GM21515 (cell line): ENCODE measurements at regions not wholly inside any gene's neighbourhood (a gene's known extent, or its start where the extent isn't known, plus 50 kb on each side); places are given as distances from the start of the nearest gene placed in this dataset.

Source experiments
- ATAC-seq: cut with Tn5 transposase; IDR thresholded peaks from one replicate; pipeline ENCODE4 v1.9.1; 2021; ENCODE audit not compliant: unreplicated experiment

DNA sequence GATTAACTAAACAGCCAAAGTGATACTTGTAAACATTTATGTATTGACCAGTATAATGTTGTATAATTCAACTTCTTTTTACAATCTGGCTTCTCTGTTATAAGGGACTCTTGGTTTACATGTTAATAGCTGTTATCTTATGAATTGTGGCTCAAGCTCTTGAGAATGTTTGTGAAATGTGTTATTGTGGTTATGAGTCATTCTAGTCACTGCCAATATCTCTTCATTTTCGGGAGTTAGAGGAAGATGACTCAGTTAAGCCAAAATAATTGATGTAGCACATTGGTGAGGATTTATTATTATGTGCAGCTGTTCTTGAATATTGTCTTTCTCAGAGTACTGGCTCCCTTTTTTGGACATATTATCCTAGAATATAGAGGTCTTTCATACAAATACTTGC lies 655.2 kb upstream of the RIOK2 start:
- peak; percentile 93 for ATAC-seq

DNA sequence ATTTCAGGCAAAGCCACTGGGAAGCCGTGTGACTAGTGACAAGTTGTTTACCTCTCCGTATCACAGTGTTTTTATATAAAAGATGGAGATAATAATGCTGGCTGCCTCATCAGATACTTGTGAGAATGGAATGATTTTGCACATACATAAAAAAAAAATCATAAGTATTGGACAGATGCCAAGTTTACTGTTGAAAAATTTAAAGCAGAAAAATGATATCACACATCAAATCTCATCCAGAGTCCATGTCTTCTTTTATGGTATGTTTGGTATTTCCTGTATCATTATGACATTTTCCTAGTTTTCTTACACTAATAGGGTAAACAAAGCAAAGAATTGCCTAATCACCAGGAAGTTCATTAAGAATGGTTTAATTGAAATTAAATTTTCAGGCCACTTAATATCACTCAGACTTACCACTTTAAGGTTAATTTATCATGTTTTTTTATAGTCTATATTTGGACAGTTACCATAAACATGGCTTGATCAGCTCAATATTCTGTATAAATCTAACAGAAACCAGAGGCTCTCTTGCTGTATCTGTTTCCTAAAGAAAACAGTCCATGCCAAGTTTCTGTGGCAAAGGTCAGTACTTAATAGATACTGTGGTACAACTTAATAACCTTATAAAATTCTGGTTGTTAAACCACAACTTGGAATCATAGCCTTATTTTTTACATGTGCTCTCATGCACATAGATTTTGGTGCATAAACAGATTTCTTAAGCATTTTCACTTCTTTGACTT lies 656.5 kb upstream of the RIOK2 start:
- ATAC-seq, result no peak

DNA sequence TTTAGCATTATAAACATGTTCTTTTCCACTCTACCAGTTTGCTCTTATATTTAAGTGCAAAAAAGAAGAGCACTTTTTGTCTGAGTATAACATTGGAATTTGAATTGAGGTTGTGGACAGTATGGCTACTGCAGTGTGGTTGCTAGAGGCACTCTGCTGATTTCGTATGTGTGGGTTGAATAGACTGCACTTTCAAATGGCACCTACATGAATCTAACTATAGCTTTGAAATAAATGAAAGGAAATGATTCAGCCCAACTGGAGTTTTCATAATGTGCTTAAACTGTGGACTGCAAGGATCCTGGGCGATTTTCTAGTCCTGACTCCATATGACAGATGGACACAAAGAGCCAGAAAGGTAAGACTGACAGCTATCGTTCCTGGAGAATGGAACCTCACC lies 657.6 kb upstream of the RIOK2 start:
- ATAC-seq, result no peak

DNA sequence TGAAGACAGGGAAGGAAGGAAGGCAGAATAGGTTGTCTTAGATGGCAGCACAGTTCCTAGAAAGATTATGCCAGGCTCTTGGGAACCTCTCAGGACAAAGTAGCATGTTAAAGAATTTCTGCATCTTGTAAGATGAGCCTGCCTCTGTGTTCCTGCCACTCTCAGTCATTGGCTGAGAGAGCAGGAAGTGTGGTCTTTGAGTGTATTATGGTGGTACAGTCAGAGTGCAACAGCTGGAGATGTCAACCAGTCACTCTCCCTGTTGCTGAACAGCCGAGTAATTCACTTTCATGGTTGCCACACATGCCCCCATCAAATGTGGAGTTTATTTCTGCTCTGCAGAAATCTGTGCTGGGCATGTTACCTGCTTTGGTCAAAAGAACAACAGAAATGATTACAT lies 659.6 kb upstream of the RIOK2 start:
- no peak for ATAC-seq

DNA sequence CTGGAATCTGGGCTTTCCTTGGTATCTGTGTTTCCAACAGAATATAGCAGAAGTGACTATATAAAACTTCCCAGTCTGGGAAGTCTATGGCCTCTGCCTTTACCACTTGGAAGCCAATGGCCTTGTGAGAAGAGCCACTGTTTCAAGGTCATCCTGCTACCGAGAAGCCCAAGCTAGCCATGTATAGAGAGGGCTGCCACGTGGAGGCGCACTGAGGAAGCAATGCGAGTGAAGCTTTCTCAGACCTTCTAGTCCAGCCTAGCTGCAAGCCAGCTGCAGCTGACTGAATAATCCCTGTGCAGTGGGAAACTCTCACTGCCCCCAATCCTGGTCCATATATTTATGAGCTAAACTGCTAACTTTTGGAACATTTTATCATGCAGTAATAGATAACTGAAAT lies 661.8 kb upstream of the RIOK2 start:
- no peak for ATAC-seq

DNA sequence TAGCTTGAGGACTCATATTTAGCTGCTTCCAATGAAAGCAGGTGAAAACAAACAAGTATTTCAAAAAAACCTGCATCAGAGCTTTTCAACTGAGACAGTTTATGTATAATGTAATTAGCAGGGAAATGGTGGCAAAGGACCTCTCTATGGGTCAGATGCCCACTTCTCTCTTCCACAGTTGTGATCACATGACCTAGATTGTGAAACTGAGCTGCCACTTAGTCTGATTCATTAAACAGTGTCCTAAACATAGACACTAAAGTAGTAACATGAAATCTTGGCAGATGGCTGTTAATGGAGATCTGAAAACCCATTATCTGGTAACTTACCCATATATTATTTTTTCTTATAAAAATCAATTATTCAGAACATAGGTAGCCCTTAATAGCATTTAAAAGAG lies 663.6 kb upstream of the RIOK2 start:
- no peak for ATAC-seq

DNA sequence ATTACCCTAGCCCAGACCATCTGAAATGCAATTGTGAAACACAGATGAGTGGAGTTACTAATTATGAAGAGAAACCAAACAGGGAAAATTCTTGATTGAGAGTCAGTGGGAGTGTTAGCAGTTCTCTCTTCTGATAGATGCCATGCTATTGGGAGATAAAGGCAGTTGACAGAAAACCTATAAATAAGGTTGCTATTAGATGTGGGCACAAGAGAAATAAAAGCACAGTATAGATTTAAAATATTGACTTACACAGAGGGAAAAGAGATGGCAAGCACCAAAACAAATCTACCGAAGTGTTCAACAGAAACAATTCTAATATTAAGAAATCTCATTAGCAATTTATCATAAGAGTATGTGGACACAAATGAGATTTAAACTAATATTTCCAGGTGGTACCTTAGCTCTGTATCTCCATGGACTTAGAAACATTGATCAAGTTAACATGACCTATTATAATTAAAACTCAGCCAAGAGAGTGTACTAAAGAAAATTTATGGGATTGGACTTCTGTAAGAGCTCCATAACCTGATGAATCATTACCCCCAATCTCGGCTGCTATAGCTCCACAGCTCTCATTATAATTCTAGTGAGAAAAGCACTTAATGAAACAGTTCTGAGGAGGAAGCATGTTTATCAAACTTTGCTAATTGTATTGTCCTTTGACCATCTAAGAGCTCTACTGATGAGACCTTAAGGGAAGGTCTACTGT lies 665.0 kb upstream of the RIOK2 start:
- ATAC-seq, result no peak

DNA sequence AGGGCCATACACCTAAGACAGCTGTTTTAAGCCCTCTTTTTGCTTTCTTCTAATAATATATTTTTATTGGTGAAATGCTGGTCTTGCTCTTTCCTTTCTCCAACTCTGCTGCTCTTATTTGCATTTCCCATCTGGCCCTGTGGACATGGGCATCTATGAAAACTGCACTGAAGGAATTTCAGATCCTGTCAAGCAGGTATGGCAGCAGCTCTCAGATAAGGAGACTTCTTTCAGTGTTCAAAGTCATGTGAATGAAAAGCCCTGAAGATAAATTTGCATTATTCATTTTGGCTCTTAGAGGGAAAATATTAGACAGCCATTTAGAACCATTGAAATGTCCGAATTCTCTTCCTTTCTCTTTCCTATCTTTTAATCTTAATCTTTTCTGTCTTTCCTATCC lies 668.0 kb upstream of the RIOK2 start:
- ATAC-seq, result no peak

DNA sequence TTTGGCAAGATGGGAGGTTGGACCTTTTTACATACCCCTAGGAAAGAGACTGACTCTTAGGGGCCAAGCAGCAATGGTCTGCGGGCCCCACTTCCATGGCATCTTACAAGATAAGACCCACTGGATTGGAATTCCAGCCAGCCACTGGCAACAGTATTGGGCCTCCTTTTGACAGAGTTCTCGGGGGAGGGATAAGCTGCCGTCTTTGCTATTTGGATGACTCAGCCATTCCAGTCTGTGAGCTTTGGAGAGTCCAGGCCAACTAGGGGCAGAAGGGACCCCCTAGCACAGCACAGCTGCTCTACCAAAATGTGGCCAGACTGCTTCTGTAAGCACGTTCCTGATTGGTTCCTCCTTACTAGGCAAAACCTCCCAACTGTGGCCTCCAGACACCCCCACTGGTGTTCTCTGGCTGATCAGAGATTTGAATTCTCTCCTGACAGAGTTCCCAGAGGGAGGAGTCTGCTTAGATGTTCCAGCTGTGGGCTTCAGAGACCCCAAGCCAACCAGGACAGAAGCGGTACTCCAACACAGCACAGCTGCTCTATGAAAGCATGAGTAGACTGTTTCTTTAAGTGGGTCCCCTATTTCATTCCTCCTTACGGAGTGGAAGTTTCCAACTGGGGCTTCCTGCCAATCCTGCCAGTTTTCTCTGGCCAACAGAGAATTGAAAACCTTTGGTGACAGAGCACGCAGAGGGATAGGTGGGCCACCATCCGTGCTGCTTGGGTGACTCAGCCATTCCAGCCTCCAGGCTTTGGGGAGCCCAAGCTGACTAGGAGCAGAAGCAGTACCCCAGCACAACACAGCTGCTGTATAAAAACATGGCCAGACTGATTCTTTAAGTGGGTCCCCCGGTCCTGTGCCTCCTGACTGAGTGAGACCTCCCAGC lies 672.1 kb upstream of the RIOK2 start:
- no peak for ATAC-seq

DNA sequence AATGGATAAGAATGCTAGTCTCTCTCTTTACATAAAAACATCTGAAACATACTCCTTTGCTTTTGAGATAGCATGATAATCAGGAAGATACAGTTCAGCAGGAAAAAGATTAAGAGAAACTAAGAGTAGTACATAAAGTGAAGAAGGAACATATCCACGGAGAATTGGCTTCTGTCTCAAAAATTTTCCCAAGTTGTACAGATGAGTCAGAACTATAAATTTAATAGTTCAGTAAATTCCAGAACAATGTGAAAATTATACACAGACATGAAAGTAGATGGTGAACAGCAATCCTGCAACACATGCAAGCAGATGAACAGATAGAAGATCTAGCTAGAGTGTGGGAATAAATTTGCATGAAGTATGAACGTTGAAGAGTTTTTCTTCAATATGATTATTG lies 691.4 kb upstream of the RIOK2 start:
- no peak for ATAC-seq

DNA sequence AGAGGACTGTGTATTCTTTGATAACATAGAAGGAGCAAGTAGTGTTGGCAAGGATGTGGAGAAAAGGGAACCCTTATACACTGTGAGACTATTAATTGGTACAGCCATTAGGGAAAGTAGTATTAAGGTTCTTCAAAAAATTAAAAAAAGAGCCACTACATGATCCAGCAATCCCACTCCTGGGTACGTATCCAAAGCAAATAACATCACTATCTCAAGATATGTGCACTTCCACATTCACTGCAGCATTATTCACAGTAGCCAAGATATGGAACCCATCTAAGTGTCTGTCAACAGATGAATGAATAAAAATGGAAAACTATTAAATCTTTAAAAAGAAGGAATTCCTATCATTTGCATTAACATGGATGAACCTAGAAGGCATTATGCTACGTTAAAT lies 693.2 kb upstream of the RIOK2 start:
- ATAC-seq, result no peak

DNA sequence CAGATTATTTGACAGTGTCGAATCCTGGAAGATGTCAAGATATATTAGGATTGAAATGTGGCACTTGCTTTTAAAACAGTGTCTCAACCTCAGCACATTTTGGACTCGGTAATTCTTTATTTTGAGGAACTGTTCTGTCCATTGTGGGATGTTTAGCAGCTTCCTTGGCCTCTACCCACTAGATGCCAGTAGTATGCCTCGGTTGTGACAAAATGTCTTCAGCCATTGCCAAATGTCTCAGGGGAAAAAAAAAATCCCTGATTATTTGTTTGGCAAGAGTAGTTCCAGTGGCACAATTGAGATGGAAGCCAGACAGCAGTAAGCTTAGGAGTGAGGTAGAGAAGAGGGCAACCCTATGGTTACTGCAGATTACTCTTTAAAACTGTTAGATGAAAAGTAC lies 694.5 kb upstream of the RIOK2 start:
- ATAC-seq, result no peak

DNA sequence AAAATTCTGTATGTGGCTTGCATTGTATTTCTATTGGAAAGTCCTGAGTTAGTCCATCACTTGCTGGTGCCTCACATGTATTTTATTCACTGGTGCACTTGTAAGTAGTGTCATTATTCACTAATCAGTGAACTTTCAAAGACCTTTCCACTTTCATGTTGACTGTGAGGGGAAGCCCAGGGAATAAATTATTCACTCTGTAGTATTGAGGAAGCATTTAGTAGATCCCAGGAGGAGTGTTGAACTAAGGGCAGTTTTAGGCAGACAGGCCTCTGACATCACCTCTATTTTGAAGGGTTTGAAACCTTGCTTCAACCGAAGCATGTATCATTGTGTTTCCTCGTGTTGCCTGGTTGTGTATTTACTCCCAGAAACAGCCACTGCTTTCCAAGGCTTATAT lies 705.4 kb upstream of the RIOK2 start:
- peak; percentile 86 for ATAC-seq

DNA sequence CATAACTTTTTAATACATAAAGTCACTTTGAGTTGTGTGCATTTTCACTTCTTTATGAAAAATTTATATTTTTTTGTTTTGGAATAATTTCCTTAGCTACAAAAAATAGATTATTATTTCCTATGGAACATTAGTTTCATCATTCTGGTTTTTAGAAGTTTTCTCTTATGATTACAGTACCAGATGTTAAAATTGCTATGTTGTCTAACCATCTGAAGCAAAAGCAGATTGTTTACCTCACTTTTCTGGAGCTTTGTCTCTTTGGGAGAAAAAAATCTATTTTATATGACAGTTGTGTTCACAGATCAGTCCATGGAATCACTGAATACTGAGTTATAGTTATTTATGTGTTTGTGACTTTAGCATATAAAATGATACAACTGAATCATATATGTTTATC lies 708.9 kb upstream of the RIOK2 start:
- ATAC-seq, result no peak

DNA sequence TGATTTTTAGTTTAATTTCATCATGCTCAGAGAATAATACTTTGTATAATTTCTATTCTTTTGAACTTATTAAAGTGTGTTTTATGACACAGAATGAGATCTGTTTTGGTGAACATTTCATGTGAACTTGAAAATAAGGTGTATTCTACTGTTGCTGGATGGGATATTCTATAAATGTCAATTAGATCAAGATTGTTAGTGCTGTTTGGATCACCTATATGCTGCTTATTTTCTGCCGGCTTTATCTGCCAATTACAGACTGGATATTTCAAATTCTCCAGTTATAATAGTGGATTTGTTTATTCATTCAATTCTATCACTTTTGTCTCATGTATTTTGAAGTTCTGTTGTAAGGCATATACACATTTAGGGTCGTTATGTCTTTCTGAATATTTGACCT lies 720.7 kb upstream of the RIOK2 start:
- ATAC-seq, result no peak

DNA sequence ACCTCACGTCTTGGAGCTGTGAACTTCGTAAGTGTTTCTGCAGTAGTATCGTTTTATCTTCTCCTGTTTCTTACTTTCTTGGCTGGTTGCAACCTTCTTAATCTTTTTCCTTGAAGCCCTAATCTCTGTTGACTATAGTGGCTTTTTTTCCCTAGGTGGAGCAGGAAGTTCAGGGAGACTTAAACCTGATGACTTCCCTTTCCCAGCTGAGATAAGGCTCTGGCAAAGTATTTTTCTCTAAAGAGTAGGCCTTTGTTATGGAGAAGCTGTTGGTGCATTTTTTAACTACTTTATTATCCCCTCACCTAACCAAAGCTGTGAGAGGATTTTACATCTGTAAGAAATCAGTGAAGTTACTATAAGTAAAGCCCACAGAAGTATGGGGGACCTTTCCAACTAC lies 723.1 kb upstream of the RIOK2 start:
- no peak for ATAC-seq

DNA sequence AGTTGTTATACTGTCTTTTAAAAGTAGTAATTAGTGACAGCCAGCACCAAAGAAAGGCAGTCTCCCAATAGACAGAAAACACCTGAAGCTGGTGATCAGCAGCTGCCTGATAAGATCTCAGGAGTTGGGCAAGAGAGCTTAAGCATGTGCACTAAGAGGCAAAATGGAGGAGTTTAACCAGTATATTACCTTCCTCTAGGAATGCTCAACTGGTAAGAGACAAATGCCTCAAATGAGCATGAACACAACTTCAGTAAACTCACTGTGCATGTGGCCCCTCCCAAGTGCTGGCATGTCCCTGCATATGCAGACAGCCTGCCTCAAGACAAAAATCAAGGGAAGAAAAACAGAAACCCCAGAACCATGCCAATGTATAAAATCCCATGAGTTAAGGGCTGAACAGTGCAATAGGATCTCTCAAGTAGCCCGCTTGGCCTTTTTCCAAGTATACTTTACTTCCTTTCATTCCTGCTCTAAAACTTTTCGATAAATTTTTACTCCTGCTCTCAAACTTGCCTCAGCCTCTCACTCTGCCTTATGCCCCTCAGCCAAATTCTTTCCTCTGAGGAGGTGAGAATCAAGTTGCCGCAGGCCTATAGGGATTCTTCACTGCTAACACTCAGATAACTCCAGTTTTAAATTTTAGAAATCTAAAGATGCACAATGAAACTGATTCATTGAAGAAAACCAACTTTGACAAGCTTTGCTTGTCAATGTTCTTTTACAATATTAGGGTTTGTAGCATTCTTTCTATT lies 724.8 kb upstream of the RIOK2 start:
- ATAC-seq, result no peak

DNA sequence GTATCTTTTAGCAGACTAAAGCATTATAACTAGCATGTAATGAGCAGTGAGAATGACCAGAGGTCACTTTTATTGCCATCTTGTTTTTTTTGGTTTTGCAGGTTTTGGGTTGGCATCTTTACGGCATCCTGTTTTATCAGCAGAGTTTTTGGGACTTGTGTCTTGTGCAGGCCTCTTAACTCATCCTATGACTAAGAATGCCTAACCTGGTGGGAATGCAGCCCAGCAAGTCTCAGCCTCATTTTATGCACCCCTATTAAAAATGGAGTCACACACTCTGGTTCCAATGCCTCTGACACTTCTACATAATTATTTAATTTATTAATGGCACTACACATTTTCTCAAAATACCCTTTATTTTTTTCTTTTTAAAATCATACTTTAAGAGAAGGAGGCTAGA lies 726.5 kb upstream of the RIOK2 start:
- no peak for ATAC-seq

DNA sequence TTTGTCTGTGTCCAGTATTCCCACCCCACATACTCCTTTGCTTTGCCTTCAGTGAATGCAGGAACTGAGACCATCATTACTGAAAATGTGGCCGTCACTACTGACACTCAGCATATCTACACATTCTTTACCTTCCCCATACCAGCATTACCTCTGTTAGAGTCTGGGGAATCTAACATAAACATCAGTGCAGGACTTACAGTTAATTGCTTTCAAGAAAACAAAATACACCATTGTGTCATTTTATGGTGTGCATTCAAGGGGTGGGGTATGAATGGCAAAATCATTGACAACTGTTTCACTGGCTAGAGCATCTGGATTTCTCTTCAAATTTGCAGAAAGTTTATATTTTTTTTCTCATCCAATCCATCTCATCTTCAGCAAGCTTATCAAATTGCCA lies 731.4 kb upstream of the RIOK2 start:
- ATAC-seq, result no peak

DNA sequence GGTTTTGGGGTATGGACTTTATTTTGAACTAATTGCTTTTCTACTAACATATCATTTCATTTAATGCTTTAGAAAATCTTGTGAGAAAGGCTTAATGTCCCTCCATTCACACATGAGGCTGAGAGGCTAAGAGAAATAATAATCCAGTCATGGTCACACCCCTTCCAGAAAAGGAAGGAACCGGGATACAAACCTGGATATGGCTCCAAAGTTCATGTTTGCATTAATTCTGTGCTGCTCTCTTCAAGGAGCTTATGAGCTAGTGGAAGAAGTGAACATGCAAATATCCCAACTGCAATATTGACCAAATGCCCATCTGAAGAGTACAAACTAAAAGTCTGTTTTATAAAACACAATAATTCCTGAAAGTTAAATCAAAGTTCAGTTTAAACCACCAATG lies 732.1 kb upstream of the RIOK2 start:
- ATAC-seq, result no peak

DNA sequence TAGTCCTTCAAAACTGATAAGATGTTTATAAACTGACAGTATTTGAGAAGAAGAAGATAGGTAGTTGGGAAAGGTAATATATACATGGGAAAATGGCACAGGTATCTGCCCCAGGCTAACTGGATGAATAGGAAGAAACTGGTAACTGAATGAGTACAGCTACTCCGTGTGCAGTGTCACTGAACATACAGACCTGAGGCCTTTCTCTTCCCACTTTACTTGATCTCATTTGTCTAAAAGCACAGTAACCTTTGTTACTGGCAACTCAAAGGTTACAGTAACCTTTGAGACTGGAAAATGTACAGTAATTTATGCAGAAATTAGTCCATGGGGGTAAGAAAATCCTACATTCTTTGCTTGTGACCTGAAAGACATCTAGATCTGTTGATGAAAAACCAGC lies 735.0 kb upstream of the RIOK2 start:
- ATAC-seq, result no peak
